Calu3 (cell line): ENCODE measurements at regions not wholly inside any gene's neighbourhood (a gene's known extent, or its start where the extent isn't known, plus 50 kb on each side); places are given as distances from the start of the nearest gene placed in this dataset.

Source experiments
- BruUV-seq: library from RNA; stranded (reverse); fragments of 400-500 nt; replicated peaks from 2 replicates; lab custom pipeline; 2021; lab: Mats Ljungman, UMichigan
- CTCF ChIA-PET: fragments of 300-600 bp; sonication (Branson Sonifier 250); formaldehyde crosslinking; loops from one replicate; lab custom pipeline; 2022; ENCODE audit warnings: antibody characterized with exemption; lab: Charles Lee
- DNase-seq: peaks from one replicate; pipeline ENCODE4 v3.0.0; 2022
- H3K27ac Mint-ChIP-seq: one replicate; pipeline ENCODE4 v1.8.0; 2022; ENCODE audit warnings: mixed read lengths; ENCODE audit not compliant: unreplicated experiment
- H3K27me3 Mint-ChIP-seq: one replicate; pipeline ENCODE4 v1.8.0; 2022; ENCODE audit warnings: mixed read lengths; ENCODE audit not compliant: unreplicated experiment
- H3K36me3 Mint-ChIP-seq: one replicate; pipeline ENCODE4 v1.8.0; 2022; ENCODE audit warnings: mild to moderate bottlenecking, moderate library complexity, mixed read lengths; ENCODE audit not compliant: insufficient read depth, unreplicated experiment
- H3K4me1 Mint-ChIP-seq: one replicate; pipeline ENCODE4 v1.8.0; 2022; ENCODE audit warnings: mild to moderate bottlenecking, low read depth, mixed read lengths; ENCODE audit not compliant: unreplicated experiment
- H3K4me3 Mint-ChIP-seq: one replicate; pipeline ENCODE4 v1.8.0; 2022; ENCODE audit warnings: mild to moderate bottlenecking, low read depth, moderate library complexity, mixed read lengths; ENCODE audit not compliant: unreplicated experiment
- H3K9me3 Mint-ChIP-seq: one replicate; pipeline ENCODE4 v1.8.0; 2022; ENCODE audit warnings: low read depth, mixed read lengths; ENCODE audit not compliant: unreplicated experiment
- CTCF ChIP-seq: fragments of 200-600 bp; IDR thresholded peaks from one replicate; pipeline ENCODE4 v1.8.0; 2022; ENCODE audit warnings: antibody characterized with exemption; ENCODE audit not compliant: unreplicated experiment
- intact Hi-C: fragments of 100-400 bp; cut with micrococcal nuclease; formaldehyde crosslinking; loops from one replicate; pipeline ENCODE4 v1.10.0; 2022; ENCODE audit not compliant: unreplicated experiment

DNA sequence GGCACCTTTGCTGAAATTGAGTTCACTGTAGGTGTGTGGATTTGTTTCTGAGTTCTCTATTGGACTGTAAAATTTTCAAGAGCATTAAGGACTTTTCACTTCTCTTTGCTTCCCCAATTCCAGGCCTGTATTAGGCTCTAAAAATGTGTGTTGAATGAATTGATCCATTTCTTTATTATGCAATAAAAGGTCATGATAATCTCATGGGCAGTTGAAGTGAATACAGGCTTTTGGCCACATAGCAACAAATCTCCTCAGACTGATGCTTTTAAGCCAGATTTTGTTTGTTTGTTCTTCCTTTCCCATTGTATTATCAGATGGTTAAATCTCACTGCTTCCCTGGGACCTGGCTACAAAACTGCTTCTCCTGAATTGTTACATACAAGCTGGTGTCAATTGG is 258.0 kb upstream of the FAR2 start:
- intact Hi-C loops, result no loop called here
- no peak overlapping the region for H3K4me3 Mint-ChIP-seq
- no peaks in the 10 kb centered on the region for H3K27me3 Mint-ChIP-seq
- H3K27ac Mint-ChIP-seq, result no peak overlapping the region
- no peaks in the 10 kb centered on the region for H3K9me3 Mint-ChIP-seq
- H3K4me1 Mint-ChIP-seq, result no peaks in the 10 kb centered on the region
- DNase-seq, result no peak
- TF ChIP-seq CTCF, result no peak
- no TSS peak for BruUV-seq
- H3K36me3 Mint-ChIP-seq, result no peaks in the 10 kb centered on the region
- CTCF ChIA-PET, result no interaction called here

DNA sequence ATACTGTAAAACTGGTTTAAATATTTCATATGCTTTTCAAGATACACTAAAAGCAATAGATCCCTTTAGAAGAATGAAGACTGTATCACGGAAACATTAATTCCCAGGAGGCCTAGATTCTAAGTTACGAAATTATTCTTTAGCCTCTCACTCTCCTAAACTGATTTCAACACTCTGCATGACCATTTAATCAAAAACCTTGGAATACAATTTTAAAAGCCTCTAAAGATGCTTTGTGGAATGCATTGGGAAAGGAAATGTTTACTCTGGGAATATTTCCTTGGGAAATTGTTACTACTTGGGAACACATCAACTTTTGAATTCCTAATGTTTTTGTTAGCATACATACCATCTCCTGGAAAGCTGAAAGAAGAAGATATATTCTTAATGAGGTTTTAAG is 255.7 kb upstream of the FAR2 start:
- no peaks in the 10 kb centered on the region for H3K4me1 Mint-ChIP-seq
- TF ChIP-seq CTCF, result no peak
- no peak overlapping the region for H3K4me3 Mint-ChIP-seq
- intact Hi-C loops, result no loop called here
- DNase-seq, result no peak
- CTCF ChIA-PET, result no interaction called here
- H3K36me3 Mint-ChIP-seq, result no peaks in the 10 kb centered on the region
- H3K27ac Mint-ChIP-seq, result no peak overlapping the region
- no peaks in the 10 kb centered on the region for H3K27me3 Mint-ChIP-seq
- H3K9me3 Mint-ChIP-seq, result no peaks in the 10 kb centered on the region
- BruUV-seq, result no TSS peak

GRCh38 chr12:28893856-28894255 is 255.2 kb upstream of the FAR2 start:
- CTCF ChIA-PET, result no interaction called here
- Mint-ChIP-seq H3K36me3 (no peaks in the 10 kb centered on the region), H3K9me3 (no peaks in the 10 kb centered on the region), H3K4me3 (no peak overlapping the region), H3K27ac (no peak overlapping the region), H3K4me1 (no peaks in the 10 kb centered on the region), H3K27me3 (no peaks in the 10 kb centered on the region)
- intact Hi-C loops, result no loop called here
- no peak for DNase-seq
- no TSS peak for BruUV-seq
- no peak for TF ChIP-seq CTCF

GRCh38 chr12:28896421-28896820 is 252.7 kb upstream of the FAR2 start:
- no TSS peak for BruUV-seq
- Mint-ChIP-seq H3K4me3 (no peak overlapping the region), H3K4me1 (no peaks in the 10 kb centered on the region), H3K9me3 (peaks cover 6% of the 10 kb centered on the region), H3K27me3 (no peaks in the 10 kb centered on the region), H3K36me3 (no peaks in the 10 kb centered on the region), H3K27ac (no peak overlapping the region)
- CTCF ChIA-PET, result no interaction called here
- DNase-seq, result no peak
- intact Hi-C loops, result no loop called here
- TF ChIP-seq CTCF, result no peak

GRCh38 chr12:28898038-28898437 is 251.0 kb upstream of the FAR2 start:
- no peak for TF ChIP-seq CTCF
- no peaks in the 10 kb centered on the region for H3K36me3 Mint-ChIP-seq
- H3K27me3 Mint-ChIP-seq, result no peaks in the 10 kb centered on the region
- intact Hi-C loops, result no loop called here
- CTCF ChIA-PET, result no interaction called here
- DNase-seq, result no peak
- H3K27ac Mint-ChIP-seq, result no peak overlapping the region
- BruUV-seq, result no TSS peak
- H3K9me3 Mint-ChIP-seq, result peaks cover 12% of the 10 kb centered on the region
- H3K4me1 Mint-ChIP-seq, result no peaks in the 10 kb centered on the region
- no peak overlapping the region for H3K4me3 Mint-ChIP-seq
